ENCODE measurements at regions not wholly inside any gene's neighbourhood (a gene's known extent, or its start where the extent isn't known, plus 50 kb on each side); places are given as distances from the start of the nearest gene placed in this dataset.

DNA sequence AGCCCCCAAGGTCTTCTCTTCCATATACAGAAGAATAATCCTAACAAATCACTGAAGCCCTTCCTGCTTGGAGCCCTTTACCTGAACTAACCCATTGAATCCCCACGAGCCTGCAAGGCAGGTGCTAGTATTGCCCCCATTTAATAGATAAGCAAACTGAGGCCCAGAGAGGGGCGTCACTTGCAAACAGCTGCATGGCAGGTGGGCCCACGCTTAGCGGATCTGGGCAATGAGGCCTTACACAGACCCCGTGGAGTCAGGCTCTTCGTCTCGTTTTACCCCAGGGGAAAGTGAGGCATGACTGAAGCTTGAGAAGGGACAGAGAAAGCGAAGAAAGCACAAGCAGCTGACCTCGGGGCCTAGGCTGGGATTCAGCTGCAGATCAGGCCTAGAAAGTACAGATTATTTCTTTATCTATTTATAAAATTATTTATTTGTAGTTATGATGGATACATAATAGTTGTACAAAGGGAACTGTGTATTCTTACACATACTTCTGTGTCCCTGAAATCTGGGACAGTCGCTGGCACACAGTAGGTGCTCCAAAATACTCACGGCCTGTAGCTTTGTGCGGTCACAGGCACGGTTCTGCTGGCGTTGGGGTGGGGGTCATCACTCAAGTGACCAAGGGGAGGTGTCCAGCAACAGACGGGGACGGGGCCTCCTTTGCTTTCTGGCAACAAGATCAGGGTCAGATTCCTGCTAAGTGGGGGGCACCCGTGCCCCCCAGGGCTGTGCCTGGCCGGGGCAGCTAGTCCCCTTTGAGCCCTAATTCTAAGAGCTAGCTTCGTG, 223.2 kb upstream of the GSE1 start:
- Histone ChIP-seq H3K18ac (ENCODE audit: insufficient read length, low read depth, low read length) (no peak overlapping the region), H3K27ac (ENCODE audit: insufficient read length, low read depth, low read length) (no peak overlapping the region), H3K14ac (ENCODE audit: insufficient read depth, low read length) (no peak overlapping the region), H4K5ac (ENCODE audit: insufficient read length, low read depth, low read length) (no peak overlapping the region), H2BK120ac (ENCODE audit: low read depth, low read length, poor library complexity, severe bottlenecking) (no peak overlapping the region), H3K4ac (ENCODE audit: low read depth, low read length) (no peak overlapping the region), H2AFZ (ENCODE audit: low read length) (no peak overlapping the region), H3K4me2 (ENCODE audit: insufficient read depth, insufficient read length, low read length) (no peak overlapping the region), H3K79me2 (ENCODE audit: insufficient read depth, low read length) (no peaks in the 10 kb centered on the region), H2AK5ac (ENCODE audit: insufficient read length, low read length) (no peak overlapping the region), H4K8ac (replicated peaks; ENCODE audit: insufficient read length, low read depth, low read length) (no peak overlapping the region), H3K23me2 (ENCODE audit: insufficient read length, low read depth, low read length, poor library complexity, severe bottlenecking) (no peaks in the 10 kb centered on the region), H2BK20ac (ENCODE audit: low read depth, low read length, poor library complexity, severe bottlenecking) (no peak overlapping the region), H3K79me1 (ENCODE audit: insufficient read depth, low read depth, low read length, poor library complexity, severe bottlenecking) (no peaks in the 10 kb centered on the region), H3K4me1 (ENCODE audit: insufficient read depth, low read length) (no peaks in the 10 kb centered on the region), H3K9me3 (ENCODE audit: control insufficient read depth, low read depth, low read length) (no peaks in the 10 kb centered on the region), H2BK15ac (ENCODE audit: low read depth, low read length) (no peak overlapping the region), H2BK5ac (ENCODE audit: insufficient read length, low read length) (no peak overlapping the region), H3K56ac (ENCODE audit: insufficient read length, low read depth, low read length) (no peak overlapping the region), H2BK12ac (ENCODE audit: insufficient read length, low read depth, low read length) (no peak overlapping the region), H3K9ac (ENCODE audit: extremely low read depth, insufficient read length, low read length) (no peak overlapping the region), H3K27me3 (ENCODE audit: insufficient read depth, low read length) (no peaks in the 10 kb centered on the region), H4K20me1 (ENCODE audit: control insufficient read depth, insufficient read depth, insufficient read length) (no peaks in the 10 kb centered on the region), H4K91ac (ENCODE audit: insufficient read length, low read depth, low read length) (no peak overlapping the region), H3T11ph (ENCODE audit: low read length) (no peak overlapping the region), H3K23ac (ENCODE audit: insufficient read length, low read depth, low read length) (no peak overlapping the region)
- peaks cover 6% of the 10 kb centered on the region for H3K27me3 Mint-ChIP-seq (ENCODE audit: low read depth)
- no peaks in the 10 kb centered on the region for H3K9me3 Mint-ChIP-seq
- H3K27ac Mint-ChIP-seq: no peak overlapping the region
- TF ChIP-seq, protein P1, sequence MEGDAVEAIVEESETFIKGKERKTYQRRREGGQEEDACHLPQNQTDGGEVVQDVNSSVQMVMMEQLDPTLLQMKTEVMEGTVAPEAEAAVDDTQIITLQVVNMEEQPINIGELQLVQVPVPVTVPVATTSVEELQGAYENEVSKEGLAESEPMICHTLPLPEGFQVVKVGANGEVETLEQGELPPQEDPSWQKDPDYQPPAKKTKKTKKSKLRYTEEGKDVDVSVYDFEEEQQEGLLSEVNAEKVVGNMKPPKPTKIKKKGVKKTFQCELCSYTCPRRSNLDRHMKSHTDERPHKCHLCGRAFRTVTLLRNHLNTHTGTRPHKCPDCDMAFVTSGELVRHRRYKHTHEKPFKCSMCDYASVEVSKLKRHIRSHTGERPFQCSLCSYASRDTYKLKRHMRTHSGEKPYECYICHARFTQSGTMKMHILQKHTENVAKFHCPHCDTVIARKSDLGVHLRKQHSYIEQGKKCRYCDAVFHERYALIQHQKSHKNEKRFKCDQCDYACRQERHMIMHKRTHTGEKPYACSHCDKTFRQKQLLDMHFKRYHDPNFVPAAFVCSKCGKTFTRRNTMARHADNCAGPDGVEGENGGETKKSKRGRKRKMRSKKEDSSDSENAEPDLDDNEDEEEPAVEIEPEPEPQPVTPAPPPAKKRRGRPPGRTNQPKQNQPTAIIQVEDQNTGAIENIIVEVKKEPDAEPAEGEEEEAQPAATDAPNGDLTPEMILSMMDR (conservative IDR thresholded peaks at IDR 0.05): no peak
- H3K36me3 Mint-ChIP-seq (ENCODE audit: insufficient read depth in 1 of 3, low read depth in 3 of 3): no peaks in the 10 kb centered on the region; a peak in 1 of 7 replicates
- no peak for DNase-seq
- no CpG with 5 or more reads among the region's 19 CpGs for WGBS (ENCODE audit: extremely low coverage, insufficient read length, low lambda C conversion rate)
- H3K4me3 Mint-ChIP-seq: no peak overlapping the region; a peak in 1 of 5 replicates
- H3K4me1 Mint-ChIP-seq: peaks cover 11% of the 10 kb centered on the region in 2 experiments

All from H9 (cell line).